HCT116 (cell line): ENCODE measurements at regions not wholly inside any gene's neighbourhood (a gene's known extent, or its start where the extent isn't known, plus 50 kb on each side); places are given as distances from the start of the nearest gene placed in this dataset.

ENCODE experiments used
- ATAC-seq: fragments of 200-7000 bp; cut with Tn5 transposase; 2 replicates; pipeline ENCODE4 v1.9.1; 2020; ENCODE audit warnings: mild to moderate bottlenecking, moderate library complexity
- BruUV-seq: library from RNA; stranded (reverse); fragments of 400-500 nt; replicated peaks from 2 replicates; lab custom pipeline; 2021; lab: Mats Ljungman, UMichigan
- CTCF ChIA-PET: fragments of 300-600 bp; sonication (Branson Sonifier 250); formaldehyde crosslinking; loops from one replicate; lab custom pipeline; 2021; ENCODE audit warnings: antibody characterized with exemption; lab: Charles Lee
- POLR2A ChIA-PET: fragments of 300-600, 350-600 bp; sonication (Branson Sonifier 250); formaldehyde crosslinking; loops from one replicate; lab custom pipeline; 2021; ENCODE audit warnings: antibody characterized with exemption; lab: Charles Lee
- RAD21 ChIA-PET, 2 experiments: fragments of 300-600 bp; sonication (Branson Sonifier 250); formaldehyde crosslinking; loops; one replicate each; lab custom pipeline; 2023; ENCODE audit warnings: low total read pairs in 2 of 2; ENCODE audit not compliant: uncharacterized antibody in 2 of 2, unreplicated experiment in 2 of 2, low non-redundant PET in 1 of 2; lab: Charles Lee
- DNase-seq: peaks from one replicate; pipeline ENCODE4 v3.0.0-alpha.2; 2010; ENCODE audit warnings: low read depth, low spot score
- H2AFZ ChIP-seq: fragments of 200-600 bp; shearing (Covaris generic), sonication (generic); 2 replicates; pipeline ENCODE4 v1.6.1; 2017; ENCODE audit warnings: low read depth, mixed run types, mixed read lengths, antibody characterized with exemption, low read length; ENCODE audit not compliant: poor library complexity, severe bottlenecking
- H3K27ac ChIP-seq: 2 replicates; pipeline ENCODE4 v1.5.1; 2012; ENCODE audit warnings: low read depth, low read length
- H3K27me3 ChIP-seq: fragments of 200-600 bp; sonication (generic); 2 replicates; pipeline ENCODE4 v1.6.1; 2016; ENCODE audit warnings: mixed run types, low read length, mixed read lengths; ENCODE audit not compliant: insufficient read depth
- H3K36me3 ChIP-seq, 2 experiments: fragments of 200-500 bp in 1 of 2; fragments of 200-600 bp in 1 of 2; sonication (Bioruptor generic) in 1 of 2; sonication (generic) in 1 of 2; 2 replicates each; pipeline versions ENCODE4 v1.5.1 to v1.6.1; 2014 to 2016; ENCODE audit warnings: low read length in 2 of 2, inconsistent platforms in 1 of 2, mixed read lengths in 1 of 2, mixed run types in 1 of 2; ENCODE audit not compliant: insufficient read depth in 2 of 2, control insufficient read depth in 1 of 2
- H3K4me1 ChIP-seq, 2 experiments: fragments of 200-600 bp in 1 of 2; sonication (generic) in 1 of 2; 2 replicates each; pipeline versions ENCODE4 v1.5.1 to v1.6.1; 2012 to 2017; ENCODE audit warnings: low read length in 2 of 2, inconsistent platforms in 1 of 2, mild to moderate bottlenecking in 1 of 2, mixed read lengths in 1 of 2, mixed run types in 1 of 2, moderate library complexity in 1 of 2; ENCODE audit not compliant: insufficient read depth in 2 of 2, control insufficient read depth in 1 of 2
- H3K4me2 ChIP-seq: fragments of 200-600 bp; sonication (generic); 2 replicates; pipeline ENCODE4 v1.6.1; 2017; ENCODE audit warnings: mixed run types, low read length, mixed read lengths
- H3K4me3 ChIP-seq, 2 experiments: fragments of 200-600 bp in 1 of 2; sonication (generic) in 1 of 2; replicated peaks in 1 of 2; 2 replicates each; pipeline ENCODE4 v1.5.1; 2011 to 2016; ENCODE audit warnings: low read length in 2 of 2, control low read depth in 1 of 2, low read depth in 1 of 2, mild to moderate bottlenecking in 1 of 2, mixed read lengths in 1 of 2, mixed run types in 1 of 2
- H3K79me2 ChIP-seq: fragments of 200-600 bp; sonication (generic); 2 replicates; pipeline ENCODE4 v1.6.1; 2017; ENCODE audit warnings: mild to moderate bottlenecking, mixed run types, low read length, moderate library complexity, mixed read lengths; ENCODE audit not compliant: insufficient read depth
- H3K9ac ChIP-seq: fragments of 200-600 bp; sonication (generic); 2 replicates; pipeline ENCODE4 v1.6.1; 2016; ENCODE audit warnings: low read length, mixed read lengths
- H3K9me2 ChIP-seq: fragments of 200-600 bp; sonication (generic), shearing (Covaris generic); 2 replicates; pipeline ENCODE4 v1.6.1; 2017; ENCODE audit warnings: mixed run types, mild to moderate bottlenecking, moderate library complexity; ENCODE audit not compliant: insufficient read depth
- H3K9me3 ChIP-seq, 2 experiments: fragments of 200-500 bp in 1 of 2; fragments of 200-600 bp in 1 of 2; sonication (Bioruptor generic) in 1 of 2; sonication (generic) in 1 of 2; 2 replicates each; pipeline ENCODE4 v1.6.1; 2014 to 2017; ENCODE audit warnings: low read length in 2 of 2, mixed read lengths in 2 of 2, inconsistent platforms in 1 of 2, low read depth in 1 of 2, mild to moderate bottlenecking in 1 of 2, mixed run types in 1 of 2, moderate library complexity in 1 of 2; ENCODE audit not compliant: control insufficient read depth in 1 of 2, insufficient read depth in 1 of 2
- H4K20me1 ChIP-seq: fragments of 200-600 bp; sonication (generic), shearing (Covaris generic); 2 replicates; pipeline ENCODE4 v1.6.1; 2017; ENCODE audit warnings: mixed run types, mild to moderate bottlenecking, moderate library complexity; ENCODE audit not compliant: insufficient read depth
- CBX3 ChIP-seq: IDR thresholded peaks from 2 replicates; pipeline ENCODE4 v1.6.1; 2012; ENCODE audit warnings: low read depth
- CEBPB ChIP-seq: IDR thresholded peaks from 2 replicates; pipeline ENCODE4 v1.6.1; 2012; ENCODE audit warnings: low read depth
- EZH2 ChIP-seq: fragments of 200-600 bp; sonication (generic); IDR thresholded peaks from 2 replicates; pipeline ENCODE4 v1.6.1; 2017; ENCODE audit warnings: antibody characterized with exemption, mixed run types
- EZH2phosphoT487 ChIP-seq: fragments of 200-600 bp; IDR thresholded peaks from 2 replicates; pipeline ENCODE4 v1.6.1; 2018; ENCODE audit warnings: antibody characterized with exemption, borderline replicate concordance
- FOSL1 ChIP-seq: IDR thresholded peaks from 2 replicates; pipeline ENCODE4 v1.6.1; 2012; ENCODE audit warnings: low read depth
- JUND ChIP-seq: IDR thresholded peaks from 2 replicates; pipeline ENCODE4 v1.6.1; 2012
- MAX ChIP-seq: IDR thresholded peaks from 2 replicates; pipeline ENCODE4 v1.6.1; 2012
- POLR2A ChIP-seq: IDR thresholded peaks from 2 replicates; pipeline ENCODE4 v1.7.0; 2011; ENCODE audit warnings: borderline replicate concordance; ENCODE audit not compliant: insufficient read depth, insufficient read length; ENCODE audit errors: extremely low read depth
- POLR2AphosphoS5 ChIP-seq: IDR thresholded peaks from 2 replicates; pipeline ENCODE4 v1.6.1; 2011; ENCODE audit warnings: mild to moderate bottlenecking, low read depth, low read length, moderate library complexity
- REST ChIP-seq: IDR thresholded peaks from 2 replicates; pipeline ENCODE4 v1.6.1; 2012; ENCODE audit warnings: low read depth
- SIN3A ChIP-seq: IDR thresholded peaks from 2 replicates; pipeline ENCODE4 v1.6.1; 2012; ENCODE audit warnings: low read depth
- SP1 ChIP-seq: IDR thresholded peaks from 2 replicates; pipeline ENCODE4 v1.6.1; 2012; ENCODE audit warnings: low read depth
- SRF ChIP-seq: IDR thresholded peaks from 2 replicates; pipeline ENCODE4 v1.6.1; 2012; ENCODE audit warnings: low read depth
- TCF7L2 ChIP-seq: IDR thresholded peaks from 2 replicates; pipeline ENCODE4 v1.7.0; 2011; ENCODE audit warnings: borderline replicate concordance, inconsistent platforms; ENCODE audit not compliant: insufficient read depth, insufficient read length; ENCODE audit errors: extremely low read depth
- YY1 ChIP-seq: IDR thresholded peaks from 2 replicates; pipeline ENCODE4 v1.6.1; 2011; ENCODE audit warnings: low read length, low read depth, moderate library complexity, mild to moderate bottlenecking; ENCODE audit not compliant: insufficient replicate concordance; ENCODE audit errors: extremely low read depth
- ZBTB33 ChIP-seq: IDR thresholded peaks from 2 replicates; pipeline ENCODE4 v1.6.1; 2011; ENCODE audit warnings: mild to moderate bottlenecking, low read length, moderate library complexity; ENCODE audit not compliant: insufficient replicate concordance; ENCODE audit errors: extremely low read depth
- ZFX ChIP-seq: fragments of 450-650 bp; IDR thresholded peaks from 2 replicates; pipeline ENCODE4 v1.6.1; 2017
- ZNF274 ChIP-seq: fragments of 200-500 bp; sonication (Bioruptor generic); IDR thresholded peaks from 2 replicates; pipeline ENCODE4 v1.6.1; 2014; ENCODE audit warnings: mild to moderate bottlenecking, low read depth, low read length, inconsistent platforms
- intact Hi-C: fragments of 100-400 bp; cut with micrococcal nuclease; formaldehyde crosslinking; loops from 2 replicates; pipeline ENCODE4 v1.10.0; 2022
- TF ChIP-seq, protein P1 (sequence below), 3 experiments: fragments of 200-600 bp in 1 of 3; sonication (generic) in 1 of 3; IDR thresholded peaks in 2 of 3; conservative IDR thresholded peaks in 1 of 3; 2 replicates each; pipeline ENCODE4 v1.5.1; 2012 to 2017; ENCODE audit warnings: low read depth in 2 of 3, low read length in 2 of 3, antibody characterized with exemption in 1 of 3, borderline replicate concordance in 1 of 3, control low read depth in 1 of 3, mild to moderate bottlenecking in 1 of 3, mixed read lengths in 1 of 3, mixed run types in 1 of 3, moderate library complexity in 1 of 3; ENCODE audit not compliant: insufficient read depth in 1 of 3
- TF ChIP-seq, protein P2 (sequence below): IDR thresholded peaks from 2 replicates; pipeline ENCODE4 v1.6.1; 2012

GRCh38 chrX:16240968-16241367 lies 73.7 kb downstream of the MAGEB17 start:
- DNase-seq: no peak
- Histone ChIP-seq H3K4me3 (no peak overlapping the region), H3K36me3 (no peaks in the 10 kb centered on the region), H3K9me3 (no peaks in the 10 kb centered on the region), H4K20me1 (no peaks in the 10 kb centered on the region), H3K27ac (no peak overlapping the region), H3K9ac (no peak overlapping the region), H3K27me3 (no peaks in the 10 kb centered on the region), H3K4me2 (no peak overlapping the region), H3K9me2 (no peaks in the 10 kb centered on the region), H3K79me2 (no peaks in the 10 kb centered on the region), H2AFZ (no peak overlapping the region), H3K4me1 (peaks cover 3 to 12% of the 10 kb centered on the region in 2 experiments; a peak in 2 of 4 replicates)
- CTCF ChIA-PET: no interaction called here
- RAD21 ChIA-PET: no interaction called here
- intact Hi-C loops: no loop called here
- no peak for TF ChIP-seq SRF
- no peak for TF ChIP-seq POLR2AphosphoS5
- no peak for TF ChIP-seq FOSL1
- TF ChIP-seq CEBPB: no peak
- TF ChIP-seq EZH2: no peak
- TF ChIP-seq SIN3A: no peak
- TF ChIP-seq SP1: no peak
- TF ChIP-seq MAX: no peak
- TF ChIP-seq CBX3: no peak
- TF ChIP-seq YY1: no peak
- no peak for TF ChIP-seq ZBTB33
- TF ChIP-seq JUND: no peak
- TF ChIP-seq ZNF274: no peak
- TF ChIP-seq, protein P1, sequence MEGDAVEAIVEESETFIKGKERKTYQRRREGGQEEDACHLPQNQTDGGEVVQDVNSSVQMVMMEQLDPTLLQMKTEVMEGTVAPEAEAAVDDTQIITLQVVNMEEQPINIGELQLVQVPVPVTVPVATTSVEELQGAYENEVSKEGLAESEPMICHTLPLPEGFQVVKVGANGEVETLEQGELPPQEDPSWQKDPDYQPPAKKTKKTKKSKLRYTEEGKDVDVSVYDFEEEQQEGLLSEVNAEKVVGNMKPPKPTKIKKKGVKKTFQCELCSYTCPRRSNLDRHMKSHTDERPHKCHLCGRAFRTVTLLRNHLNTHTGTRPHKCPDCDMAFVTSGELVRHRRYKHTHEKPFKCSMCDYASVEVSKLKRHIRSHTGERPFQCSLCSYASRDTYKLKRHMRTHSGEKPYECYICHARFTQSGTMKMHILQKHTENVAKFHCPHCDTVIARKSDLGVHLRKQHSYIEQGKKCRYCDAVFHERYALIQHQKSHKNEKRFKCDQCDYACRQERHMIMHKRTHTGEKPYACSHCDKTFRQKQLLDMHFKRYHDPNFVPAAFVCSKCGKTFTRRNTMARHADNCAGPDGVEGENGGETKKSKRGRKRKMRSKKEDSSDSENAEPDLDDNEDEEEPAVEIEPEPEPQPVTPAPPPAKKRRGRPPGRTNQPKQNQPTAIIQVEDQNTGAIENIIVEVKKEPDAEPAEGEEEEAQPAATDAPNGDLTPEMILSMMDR (IDR thresholded peaks at IDR 0.05 in 2 of 3, conservative IDR thresholded peaks at IDR 0.05 in 1 of 3; ENCODE audit: borderline replicate concordance in 1 of 3, insufficient read depth in 1 of 3, low read depth in 2 of 3, low read length in 2 of 3): no peak
- TF ChIP-seq, protein P2, sequence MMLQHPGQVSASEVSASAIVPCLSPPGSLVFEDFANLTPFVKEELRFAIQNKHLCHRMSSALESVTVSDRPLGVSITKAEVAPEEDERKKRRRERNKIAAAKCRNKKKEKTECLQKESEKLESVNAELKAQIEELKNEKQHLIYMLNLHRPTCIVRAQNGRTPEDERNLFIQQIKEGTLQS: no peak
- TF ChIP-seq POLR2A: no peak
- TF ChIP-seq REST: no peak
- no peak for TF ChIP-seq TCF7L2
- no peak for TF ChIP-seq EZH2phosphoT487
- no peak for TF ChIP-seq ZFX
- no TSS peak for BruUV-seq
- no peak for ATAC-seq
- POLR2A ChIA-PET: no interaction called here
